ENCODE measurements at regions not wholly inside any gene's neighbourhood (a gene's known extent, or its start where the extent isn't known, plus 50 kb on each side); places are given as distances from the start of the nearest gene placed in this dataset.
"Not testable (repeated sequence)": the region's sequence is repeated elsewhere in the genome, so short reads cannot be mapped to it uniquely, and the experiment has no call there.

- intact Hi-C loops (cut with DNase I; ENCODE audit: low total_unique reads): no loop called here
- TF ChIP-seq POLR2A (IDR thresholded peaks at IDR 0.05) (no peak), CTCF (IDR thresholded peaks at IDR 0.05) (no peak)
- Histone ChIP-seq H3K36me3 (ENCODE audit: low read depth, missing control alignments) (no peaks in the 10 kb centered on the region), H3K4me1 (no peaks in the 10 kb centered on the region), H3K9me3 (no peaks in the 10 kb centered on the region), H3K27ac (no peak overlapping the region), H3K27me3 (no peaks in the 10 kb centered on the region), H3K4me3 (no peak overlapping the region)
- 77 to 83% methylated on average over 11 to 18 of the region's 18 CpGs for WGBS, 2 donors
- DNase-seq: no peak
Measured at GRCh38 chr14:105891631-105892452, 365.5 kb downstream of the TMEM121 start.

GRCh38 chr14:105892453-105893441 is 366.4 kb downstream of the TMEM121 start:
- intact Hi-C loops (cut with DNase I; ENCODE audit: low total_unique reads); H3K9me3 ChIP-seq; H3K4me1 ChIP-seq; H3K4me3 ChIP-seq; H3K36me3 ChIP-seq (ENCODE audit: low read depth, missing control alignments); H3K27ac ChIP-seq; DNase-seq; H3K27me3 ChIP-seq: not testable (repeated sequence)
- 70 to 84% methylated on average over 13 to 27 of the region's 27 CpGs for WGBS, 2 donors

DNA sequence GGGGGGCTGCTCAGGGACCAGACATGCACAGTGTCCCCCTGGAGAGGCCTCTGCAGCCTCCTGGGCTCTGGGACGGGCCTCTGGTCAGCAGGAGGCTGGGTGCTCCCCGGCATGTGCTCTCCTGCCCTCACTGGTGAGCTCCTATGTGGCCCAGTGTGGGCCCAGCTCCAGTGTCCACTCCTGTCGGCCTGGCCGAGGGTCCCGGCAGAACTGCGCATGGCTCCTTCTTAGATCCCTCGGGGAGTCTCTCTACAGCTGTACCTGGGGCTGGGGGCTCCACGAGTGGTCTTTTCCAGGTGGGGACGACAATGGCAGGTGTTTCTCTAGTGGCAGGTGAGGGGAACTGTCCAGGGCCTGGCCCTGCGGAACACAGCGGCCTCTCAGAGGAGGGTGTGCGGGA is 367.3 kb downstream of the TMEM121 start:
- H3K36me3 ChIP-seq (ENCODE audit: low read depth, missing control alignments); H3K27ac ChIP-seq; H3K9me3 ChIP-seq; H3K4me1 ChIP-seq; H3K27me3 ChIP-seq; intact Hi-C loops (cut with DNase I; ENCODE audit: low total_unique reads); DNase-seq; H3K4me3 ChIP-seq: not testable (repeated sequence)
- WGBS, 2 donors: 88% methylated on average over 10 of the region's 12 CpGs; no CpG with 5 or more reads in 1 of the 2 donors

DNA sequence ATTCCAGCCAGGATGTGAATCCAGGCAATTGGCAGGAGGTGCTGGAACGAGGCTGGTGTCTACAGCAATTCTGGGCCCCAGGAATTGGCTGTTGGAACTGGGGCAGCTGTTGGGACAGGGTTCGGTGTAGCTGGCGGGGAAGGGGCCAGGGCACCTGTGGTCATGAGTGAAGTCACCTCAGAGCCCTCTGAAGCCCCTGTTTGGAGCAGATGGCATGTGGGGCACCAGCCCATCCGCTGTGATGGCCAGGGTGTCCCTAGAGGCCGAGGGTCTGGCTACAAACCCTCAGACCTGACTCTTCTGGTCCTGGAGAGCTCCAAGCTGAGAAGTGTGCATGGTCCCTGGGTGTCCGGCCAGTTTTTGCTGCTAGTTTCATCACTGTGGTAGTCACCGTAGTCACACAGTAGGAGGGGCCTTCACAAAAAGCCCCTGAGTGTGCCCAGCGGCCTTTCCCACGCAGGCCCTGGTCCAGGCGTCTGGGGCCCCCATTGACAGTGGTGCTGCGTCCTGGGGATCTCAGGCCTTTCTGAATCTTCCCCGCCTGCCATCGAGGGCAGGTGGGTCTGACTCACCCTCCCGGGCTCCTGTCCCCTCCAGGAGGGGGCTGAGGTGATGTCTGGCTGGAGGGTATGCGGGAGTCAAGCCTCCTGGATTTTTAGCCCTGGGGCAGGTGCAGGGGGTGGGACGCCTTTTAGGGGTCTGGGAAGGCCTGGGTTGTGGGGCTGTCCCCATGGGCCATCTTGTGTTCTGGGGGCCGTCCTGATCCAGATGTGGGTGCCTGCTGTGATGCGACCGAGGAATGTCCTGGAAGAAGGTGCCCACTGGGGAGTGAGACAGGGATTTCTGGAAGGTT is 368.0 kb downstream of the TMEM121 start:
- no peaks in the 10 kb centered on the region for H3K36me3 ChIP-seq (ENCODE audit: low read depth, missing control alignments)
- no peaks in the 10 kb centered on the region for H3K27me3 ChIP-seq
- no peak for DNase-seq
- intact Hi-C loops (cut with DNase I; ENCODE audit: low total_unique reads): no loop called here
- H3K4me3 ChIP-seq: no peak overlapping the region
- TF ChIP-seq POLR2A (IDR thresholded peaks at IDR 0.05): no peak
- no peak for TF ChIP-seq CTCF (IDR thresholded peaks at IDR 0.05)
- 60 to 82% methylated on average over 1 to 19 of the region's 19 CpGs for WGBS, 2 donors
- H3K4me1 ChIP-seq: no peaks in the 10 kb centered on the region
- no peak overlapping the region for H3K27ac ChIP-seq
- H3K9me3 ChIP-seq: no peaks in the 10 kb centered on the region

GRCh38 chr14:105894978-105895881 is 368.8 kb downstream of the TMEM121 start:
- intact Hi-C loops (cut with DNase I; ENCODE audit: low total_unique reads): no loop called here
- TF ChIP-seq CTCF (IDR thresholded peaks at IDR 0.05): no peak
- no peak for TF ChIP-seq POLR2A (IDR thresholded peaks at IDR 0.05)
- Histone ChIP-seq H3K36me3 (ENCODE audit: low read depth, missing control alignments) (no peaks in the 10 kb centered on the region), H3K4me3 (no peak overlapping the region), H3K9me3 (no peaks in the 10 kb centered on the region), H3K27ac (no peak overlapping the region), H3K27me3 (no peaks in the 10 kb centered on the region), H3K4me1 (no peaks in the 10 kb centered on the region)
- DNase-seq: no peak
- WGBS, 2 donors: 83 to 90% methylated on average over 7 to 29 of the region's 30 CpGs

DNA sequence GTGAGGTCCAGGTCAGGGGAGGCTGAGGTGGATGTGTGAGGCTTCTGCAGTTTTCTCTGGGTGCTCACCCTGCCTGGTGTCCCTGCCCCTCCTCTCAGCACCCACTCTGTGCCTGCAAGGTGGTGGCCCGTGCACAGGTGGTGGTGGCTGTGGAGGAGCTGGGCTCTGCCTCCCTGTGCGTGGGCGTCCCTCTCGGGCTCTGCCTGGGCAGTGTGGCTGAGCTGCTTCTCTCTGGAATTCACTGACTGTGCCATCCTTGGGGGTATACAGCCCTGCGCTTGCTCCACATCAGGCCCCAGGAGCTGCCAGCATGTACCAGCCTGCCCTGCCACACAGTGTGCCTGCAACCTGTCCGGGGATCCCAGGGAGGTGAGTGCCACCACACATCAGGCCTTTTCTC is 369.8 kb downstream of the TMEM121 start:
- H3K27ac ChIP-seq; intact Hi-C loops (cut with DNase I; ENCODE audit: low total_unique reads); DNase-seq; H3K36me3 ChIP-seq (ENCODE audit: low read depth, missing control alignments); H3K4me3 ChIP-seq; H3K4me1 ChIP-seq; H3K9me3 ChIP-seq; H3K27me3 ChIP-seq: not testable (repeated sequence)
- WGBS, 2 donors: 76 to 83% methylated on average over 6 of the region's 6 CpGs

GRCh38 chr14:105896961-105897724 is 370.8 kb downstream of the TMEM121 start:
- DNase-seq; H3K36me3 ChIP-seq (ENCODE audit: low read depth, missing control alignments); H3K4me1 ChIP-seq; H3K4me3 ChIP-seq; H3K27ac ChIP-seq; H3K27me3 ChIP-seq; intact Hi-C loops (cut with DNase I; ENCODE audit: low total_unique reads); H3K9me3 ChIP-seq: not testable (repeated sequence)
- WGBS, 2 donors: 71 to 78% methylated on average over 6 of the region's 6 CpGs

Data from testis (tissue), 2 donors.